Activated T-helper 17 cell treated with anti-CD3 and anti-CD28 coated beads, Interleukin-2, amount 50 U/mL, for 72 hours (primary cell): ENCODE measurements at regions not wholly inside any gene's neighbourhood (a gene's known extent, or its start where the extent isn't known, plus 50 kb on each side); places are given as distances from the start of the nearest gene placed in this dataset.

Experiments used
- ATAC-seq: fragments of 150-1000 bp; cut with Tn5 transposase; replicated peaks from 2 replicates; pipeline ENCODE4 v1.10.0; 2021; ENCODE audit warnings: mild to moderate bottlenecking, moderate library complexity
- H3K27ac Mint-ChIP-seq: one replicate; pipeline ENCODE4 v1.8.0; 2022; ENCODE audit warnings: mixed read lengths
- H3K27me3 Mint-ChIP-seq: one replicate; pipeline ENCODE4 v1.8.0; 2022; ENCODE audit warnings: mixed read lengths
- H3K36me3 Mint-ChIP-seq: one replicate; pipeline ENCODE4 v1.8.0; 2022; ENCODE audit warnings: low read depth, mild to moderate bottlenecking, mixed read lengths
- H3K4me1 Mint-ChIP-seq: one replicate; pipeline ENCODE4 v1.8.0; 2022; ENCODE audit warnings: mixed read lengths
- H3K4me3 Mint-ChIP-seq: one replicate; pipeline ENCODE4 v1.8.0; 2022; ENCODE audit warnings: mild to moderate bottlenecking, mixed read lengths
- H3K9me3 Mint-ChIP-seq: one replicate; pipeline ENCODE4 v1.8.0; 2022; ENCODE audit warnings: mixed read lengths

DNA sequence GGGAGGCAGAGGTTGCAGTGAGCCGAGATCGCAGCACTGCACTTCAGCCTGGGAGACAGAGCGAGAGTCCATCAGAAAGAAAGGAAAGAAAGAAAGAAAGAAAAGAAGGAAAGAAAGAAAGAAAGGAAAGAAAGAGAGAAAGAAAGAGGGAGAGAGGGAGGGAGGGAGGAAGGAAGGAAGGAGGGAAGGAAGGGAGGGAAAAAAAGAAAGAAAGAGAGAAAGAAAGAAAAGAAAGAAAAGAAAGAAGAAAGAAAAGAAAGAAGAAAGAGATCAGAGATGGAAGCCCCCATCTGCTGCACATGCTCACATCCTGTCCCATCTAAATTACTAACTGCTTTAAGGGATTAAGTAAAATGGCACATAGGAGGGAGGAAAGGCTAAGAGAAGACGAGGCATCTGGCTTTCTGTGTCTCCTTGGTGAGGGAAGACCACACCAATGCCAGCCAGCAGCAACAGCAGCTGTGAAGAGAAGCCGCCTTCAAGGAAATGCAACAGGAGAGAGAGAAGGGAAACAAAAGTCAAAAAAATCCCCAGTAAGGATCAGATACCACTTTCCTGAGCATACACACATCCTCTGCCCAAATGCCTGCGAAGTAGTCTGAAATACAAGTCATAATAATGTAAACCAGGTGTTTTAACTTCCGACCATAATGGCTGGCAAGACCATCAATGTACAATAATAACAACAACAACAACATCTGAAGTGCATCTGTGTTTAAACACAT lies 300.2 kb upstream of the JARID2 start:
- H3K27ac Mint-ChIP-seq: peak overlapping the region; percentile 28
- H3K4me3 Mint-ChIP-seq: no peak overlapping the region
- ATAC-seq: no peak
- H3K9me3 Mint-ChIP-seq: no peaks in the 10 kb centered on the region
- H3K4me1 Mint-ChIP-seq: no peaks in the 10 kb centered on the region
- no peaks in the 10 kb centered on the region for H3K36me3 Mint-ChIP-seq
- H3K27me3 Mint-ChIP-seq: no peaks in the 10 kb centered on the region

DNA sequence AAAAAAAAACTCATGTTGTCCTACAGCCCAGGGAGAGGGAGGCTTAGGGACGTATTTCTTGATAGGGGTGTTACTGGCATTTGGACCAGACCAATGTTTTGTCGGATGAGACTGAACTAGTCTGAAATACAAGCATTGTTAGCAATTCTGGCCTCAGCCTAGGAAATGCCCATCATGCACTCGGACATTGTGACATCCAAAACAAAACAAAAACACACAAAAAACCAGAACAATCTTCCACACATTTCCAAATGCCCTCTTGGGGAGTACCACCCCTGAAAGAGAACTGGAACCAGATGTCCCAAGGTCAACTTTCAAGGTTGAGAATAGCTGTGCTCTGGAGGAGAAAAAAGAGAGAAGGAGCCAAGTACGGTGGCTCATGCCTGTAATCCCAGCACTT lies 299.1 kb upstream of the JARID2 start:
- no peak for ATAC-seq
- Mint-ChIP-seq H3K27ac (no peak overlapping the region), H3K4me1 (no peaks in the 10 kb centered on the region), H3K9me3 (no peaks in the 10 kb centered on the region), H3K36me3 (no peaks in the 10 kb centered on the region), H3K4me3 (no peak overlapping the region), H3K27me3 (no peaks in the 10 kb centered on the region)

- Mint-ChIP-seq H3K27me3 (no peaks in the 10 kb centered on the region), H3K36me3 (no peaks in the 10 kb centered on the region), H3K4me3 (no peak overlapping the region), H3K4me1 (no peaks in the 10 kb centered on the region), H3K9me3 (no peaks in the 10 kb centered on the region), H3K27ac (no peak overlapping the region)
- ATAC-seq: no peak
These were observed 297.2 kb upstream of the JARID2 start for GRCh38 chr6:14948586-14949245.

- Mint-ChIP-seq H3K9me3 (peaks cover 5% of the 10 kb centered on the region), H3K36me3 (no peaks in the 10 kb centered on the region), H3K4me3 (no peak overlapping the region), H3K4me1 (no peaks in the 10 kb centered on the region), H3K27me3 (no peaks in the 10 kb centered on the region), H3K27ac (no peak overlapping the region)
- ATAC-seq: no peak
These were observed 295.5 kb upstream of the JARID2 start for GRCh38 chr6:14950103-14950969.

DNA sequence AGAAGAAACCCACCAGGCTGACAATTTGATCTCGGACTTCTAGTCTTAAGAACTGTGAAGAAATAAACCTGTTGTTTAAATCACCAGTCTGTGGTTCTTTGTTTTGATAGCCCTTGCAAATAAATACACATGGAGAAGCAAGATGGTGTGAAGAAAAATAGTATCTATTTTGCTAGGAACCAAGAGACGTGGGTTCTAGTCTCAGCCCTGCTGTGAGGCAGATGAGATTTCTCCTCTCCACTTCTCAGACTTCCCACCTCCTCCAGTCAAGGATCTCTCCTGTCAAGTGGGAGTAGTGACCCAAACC lies 294.9 kb upstream of the JARID2 start:
- H3K27ac Mint-ChIP-seq: no peak overlapping the region
- no peaks in the 10 kb centered on the region for H3K4me1 Mint-ChIP-seq
- H3K36me3 Mint-ChIP-seq: no peaks in the 10 kb centered on the region
- peaks cover 5% of the 10 kb centered on the region for H3K9me3 Mint-ChIP-seq
- no peak for ATAC-seq
- H3K27me3 Mint-ChIP-seq: no peaks in the 10 kb centered on the region
- H3K4me3 Mint-ChIP-seq: no peak overlapping the region

DNA sequence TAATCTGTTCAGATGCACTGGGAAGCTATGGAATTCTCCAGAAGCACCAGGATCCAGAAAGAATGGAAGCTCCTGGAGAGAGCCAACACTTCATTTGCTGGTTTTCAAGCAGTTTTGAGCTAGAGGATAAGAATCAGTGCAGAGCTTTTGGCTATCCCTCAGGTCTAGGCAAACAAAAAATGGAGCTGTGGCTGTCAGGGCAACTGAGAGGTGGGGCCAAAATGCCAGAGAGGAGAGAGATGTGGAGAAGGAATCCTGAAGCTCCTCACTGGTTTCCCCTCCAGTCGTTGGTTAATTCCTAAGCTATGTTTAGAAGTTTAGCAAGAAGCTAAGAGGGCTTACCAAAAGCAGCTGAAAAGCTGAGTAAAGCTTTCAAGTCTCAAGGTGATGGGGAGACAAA lies 294.2 kb upstream of the JARID2 start:
- H3K36me3 Mint-ChIP-seq: no peaks in the 10 kb centered on the region
- H3K4me3 Mint-ChIP-seq: no peak overlapping the region
- no peaks in the 10 kb centered on the region for H3K27me3 Mint-ChIP-seq
- peaks cover 8% of the 10 kb centered on the region for H3K9me3 Mint-ChIP-seq
- no peak for ATAC-seq
- no peaks in the 10 kb centered on the region for H3K4me1 Mint-ChIP-seq
- H3K27ac Mint-ChIP-seq: no peak overlapping the region

- no peak for ATAC-seq
- H3K27me3 Mint-ChIP-seq: no peaks in the 10 kb centered on the region
- no peaks in the 10 kb centered on the region for H3K4me1 Mint-ChIP-seq
- H3K27ac Mint-ChIP-seq: no peak overlapping the region
- no peaks in the 10 kb centered on the region for H3K36me3 Mint-ChIP-seq
- H3K4me3 Mint-ChIP-seq: no peak overlapping the region
- peaks cover 8% of the 10 kb centered on the region for H3K9me3 Mint-ChIP-seq
These were observed 292.0 kb upstream of the JARID2 start for GRCh38 chr6:14953836-14954235.

GRCh38 chr6:14957355-14958059 lies 288.4 kb upstream of the JARID2 start:
- Mint-ChIP-seq H3K9me3 (peaks cover 8% of the 10 kb centered on the region), H3K27ac (no peak overlapping the region), H3K27me3 (no peaks in the 10 kb centered on the region), H3K4me3 (no peak overlapping the region), H3K36me3 (no peaks in the 10 kb centered on the region), H3K4me1 (no peaks in the 10 kb centered on the region)
- ATAC-seq: no peak

DNA sequence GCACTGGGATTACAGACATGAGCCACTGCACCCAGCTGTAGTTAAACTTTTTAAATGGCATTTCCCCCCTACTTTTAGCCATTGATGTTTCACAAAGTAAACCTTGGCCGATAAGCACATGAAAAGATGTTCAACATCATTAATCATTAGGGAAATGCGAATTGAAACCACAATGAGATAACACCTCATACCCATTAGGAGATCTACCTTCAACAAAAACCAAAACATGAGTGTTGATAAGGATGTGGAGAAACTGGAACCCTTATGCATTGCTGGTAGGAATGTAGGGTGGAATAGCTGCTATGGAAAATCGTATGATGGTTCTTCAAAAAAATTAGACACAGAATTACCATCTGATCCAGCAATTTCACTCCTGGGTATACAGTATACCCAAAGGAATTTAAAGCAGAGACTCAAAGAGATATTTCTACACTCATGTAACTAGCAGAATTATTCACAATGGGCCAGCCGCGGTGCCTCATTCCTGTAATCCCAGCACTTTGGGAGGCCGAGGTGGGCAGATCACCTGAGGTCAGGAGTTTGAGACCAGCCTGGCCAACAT lies 286.5 kb upstream of the JARID2 start:
- peaks cover 8% of the 10 kb centered on the region for H3K9me3 Mint-ChIP-seq
- H3K4me3 Mint-ChIP-seq: no peak overlapping the region
- no peak overlapping the region for H3K27ac Mint-ChIP-seq
- no peaks in the 10 kb centered on the region for H3K36me3 Mint-ChIP-seq
- no peaks in the 10 kb centered on the region for H3K4me1 Mint-ChIP-seq
- ATAC-seq: no peak
- no peaks in the 10 kb centered on the region for H3K27me3 Mint-ChIP-seq

DNA sequence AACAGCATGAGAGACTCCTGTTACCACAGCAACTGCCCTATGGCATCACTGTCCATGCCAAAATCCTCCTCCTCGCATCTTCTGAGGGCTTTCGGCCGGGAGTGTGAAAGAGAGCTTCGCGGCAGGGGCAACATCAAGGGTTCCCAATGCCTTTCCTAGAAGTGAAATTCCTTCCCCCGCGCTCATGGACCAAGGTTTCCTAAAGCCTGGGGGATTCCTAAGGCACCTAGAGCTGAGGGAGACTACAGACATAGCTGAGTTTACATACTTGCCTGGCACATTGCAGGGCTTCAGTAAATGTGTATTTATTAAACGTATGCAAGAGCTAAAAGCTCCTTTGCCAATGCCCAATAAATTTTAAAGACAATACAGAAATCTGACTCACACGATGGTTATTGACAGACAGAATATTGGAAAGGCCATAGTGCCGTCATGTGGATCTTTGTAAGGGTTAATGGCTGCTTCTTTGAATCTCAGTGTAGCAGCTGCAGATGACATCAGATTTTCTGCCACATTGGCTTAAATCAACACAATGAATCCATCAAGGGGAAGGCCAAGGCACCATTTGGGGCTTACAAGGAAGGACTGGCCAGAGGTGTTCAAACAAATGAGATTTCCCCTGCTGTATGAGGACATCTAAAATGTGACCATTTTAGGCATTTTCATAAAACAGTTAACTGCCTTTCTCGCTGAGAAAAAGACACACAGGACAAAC lies 281.2 kb upstream of the JARID2 start:
- ATAC-seq: no peak
- Mint-ChIP-seq H3K27ac (no peak overlapping the region), H3K9me3 (no peaks in the 10 kb centered on the region), H3K27me3 (no peaks in the 10 kb centered on the region), H3K4me3 (no peak overlapping the region), H3K36me3 (no peaks in the 10 kb centered on the region), H3K4me1 (no peaks in the 10 kb centered on the region)

DNA sequence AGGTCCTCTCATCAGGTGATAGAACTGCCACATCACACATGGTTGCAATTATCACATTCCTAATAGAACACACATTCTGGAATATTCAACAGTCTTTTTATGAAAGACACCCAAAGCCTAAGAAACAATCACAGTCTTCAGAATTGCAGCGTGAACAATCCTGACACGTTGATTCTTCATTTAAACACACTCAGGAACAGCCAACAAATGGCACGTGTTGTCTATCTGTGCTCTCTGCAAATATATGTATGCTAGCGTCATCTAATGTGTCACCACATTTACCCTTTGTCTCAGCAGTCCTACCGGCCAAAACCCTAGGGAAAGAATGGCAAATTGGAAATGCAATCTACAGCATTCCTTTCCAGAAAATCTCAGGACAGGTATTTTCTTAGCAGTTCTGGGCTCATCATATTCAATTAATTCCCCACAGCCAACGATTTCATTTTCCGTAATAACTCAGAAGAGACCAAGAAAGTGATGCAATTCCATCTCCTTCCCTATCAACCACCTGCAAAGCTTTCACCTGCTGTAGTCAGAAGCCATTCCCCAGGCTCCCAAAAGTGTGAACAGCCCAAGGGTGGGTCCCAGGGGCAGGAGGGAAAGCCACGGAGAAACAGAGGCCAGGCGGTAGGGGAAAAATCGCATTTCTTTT lies 280.3 kb upstream of the JARID2 start:
- no peaks in the 10 kb centered on the region for H3K27me3 Mint-ChIP-seq
- ATAC-seq: no peak
- H3K36me3 Mint-ChIP-seq: no peaks in the 10 kb centered on the region
- H3K9me3 Mint-ChIP-seq: no peaks in the 10 kb centered on the region
- no peak overlapping the region for H3K27ac Mint-ChIP-seq
- H3K4me1 Mint-ChIP-seq: no peaks in the 10 kb centered on the region
- H3K4me3 Mint-ChIP-seq: no peak overlapping the region

DNA sequence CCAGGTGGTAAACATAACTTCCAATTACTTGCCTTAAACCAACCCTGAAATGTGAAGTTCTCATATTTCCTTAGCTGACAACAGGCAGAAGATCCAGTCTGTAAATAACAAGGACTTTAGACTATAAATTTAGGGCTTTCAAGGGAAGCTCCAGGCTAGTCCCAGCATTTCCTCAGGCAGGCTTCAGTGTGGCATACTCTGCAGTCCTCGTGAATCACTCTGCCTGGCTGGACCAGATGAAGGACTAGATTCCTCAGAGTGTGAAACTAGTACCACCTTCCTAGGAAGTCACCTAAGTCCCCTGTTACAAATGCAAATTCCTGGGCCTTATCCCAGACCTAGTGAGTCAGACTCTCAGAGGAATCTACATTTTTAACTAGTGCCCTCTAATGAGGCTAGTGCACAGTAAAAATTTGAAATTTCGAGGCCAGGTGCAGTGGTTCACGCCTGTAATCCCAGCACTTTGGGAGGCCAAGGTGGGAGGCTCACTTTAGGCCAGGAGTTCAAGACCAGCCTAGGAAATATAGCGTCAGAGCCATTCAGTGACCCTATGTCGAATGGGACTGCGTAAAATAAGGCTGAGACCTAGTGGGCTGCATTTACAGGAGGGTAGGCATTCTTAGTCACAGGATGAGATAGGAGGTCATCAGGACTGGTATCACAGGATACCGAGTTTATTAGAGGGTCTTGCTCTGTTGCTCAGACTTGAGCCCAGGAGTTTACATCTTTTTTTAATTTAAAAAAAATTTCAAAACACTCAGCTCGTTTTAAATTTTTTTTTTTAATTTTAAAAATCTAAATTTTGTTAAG lies 279.6 kb upstream of the JARID2 start:
- Mint-ChIP-seq H3K4me3 (no peak overlapping the region), H3K4me1 (no peaks in the 10 kb centered on the region), H3K27ac (no peak overlapping the region), H3K27me3 (no peaks in the 10 kb centered on the region), H3K36me3 (no peaks in the 10 kb centered on the region), H3K9me3 (no peaks in the 10 kb centered on the region)
- ATAC-seq: no peak
